GM19372 (cell line): ENCODE measurements at regions not wholly inside any gene's neighbourhood (a gene's known extent, or its start where the extent isn't known, plus 50 kb on each side); places are given as distances from the start of the nearest gene placed in this dataset.

Experiments
- ATAC-seq: cut with Tn5 transposase; IDR thresholded peaks from one replicate; pipeline ENCODE4 v1.9.1; 2021; ENCODE audit warnings: mild to moderate bottlenecking, low read depth, moderate library complexity; ENCODE audit not compliant: unreplicated experiment

DNA sequence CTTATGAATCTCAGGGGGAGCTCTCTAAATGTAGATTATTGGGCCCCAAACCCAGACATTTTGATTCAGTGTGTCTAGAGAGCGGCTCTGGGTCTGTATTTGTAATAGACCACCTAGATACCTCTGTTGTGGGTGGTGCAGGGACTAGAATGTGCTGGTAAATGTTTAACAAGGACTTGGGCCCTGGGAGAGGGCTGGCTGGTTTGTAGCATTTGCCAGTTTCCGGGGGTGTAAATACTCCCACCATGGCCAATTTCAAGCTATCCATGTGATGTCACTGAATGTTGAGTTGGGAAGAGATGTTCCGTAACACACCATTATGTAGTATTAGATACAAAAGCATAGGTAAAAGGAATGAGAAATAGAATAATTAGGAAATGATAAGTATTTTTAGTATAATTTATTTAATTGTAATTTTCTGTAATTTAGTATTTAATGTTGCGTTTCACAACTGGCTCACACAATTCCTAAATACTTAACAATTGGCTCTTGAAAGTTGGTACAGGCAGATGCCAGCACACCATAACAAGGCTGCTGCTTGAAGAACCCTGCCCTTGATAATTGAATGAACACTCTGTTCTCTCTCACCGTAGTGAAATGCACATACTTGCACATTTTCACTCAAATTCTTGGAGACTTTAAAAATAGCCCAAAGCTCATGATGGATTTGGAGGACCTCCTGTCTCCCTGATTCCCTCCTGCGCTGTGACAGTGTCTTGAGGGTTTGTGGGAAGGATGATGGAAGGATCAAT, 359.2 kb upstream of the PROK2 start:
- no peak for ATAC-seq

DNA sequence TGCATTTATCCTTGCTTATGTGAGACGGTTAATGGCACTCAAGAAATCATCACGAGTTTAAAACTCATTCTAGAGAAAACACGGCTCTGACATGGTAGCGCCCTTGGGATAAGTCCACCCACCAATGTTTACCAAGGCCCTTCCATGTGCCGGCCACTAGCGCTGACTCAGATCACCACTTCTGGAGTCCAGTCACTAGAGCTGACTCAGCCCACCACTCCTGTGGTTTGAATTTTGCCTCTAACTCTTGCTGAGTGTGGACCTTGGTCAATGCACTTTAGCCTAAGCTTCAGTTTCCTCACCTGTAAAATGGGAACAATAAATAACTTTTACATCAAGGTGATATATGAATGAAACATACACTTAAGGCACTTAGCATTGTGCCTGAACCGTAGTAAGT, 358.4 kb upstream of the PROK2 start:
- no peak for ATAC-seq

DNA sequence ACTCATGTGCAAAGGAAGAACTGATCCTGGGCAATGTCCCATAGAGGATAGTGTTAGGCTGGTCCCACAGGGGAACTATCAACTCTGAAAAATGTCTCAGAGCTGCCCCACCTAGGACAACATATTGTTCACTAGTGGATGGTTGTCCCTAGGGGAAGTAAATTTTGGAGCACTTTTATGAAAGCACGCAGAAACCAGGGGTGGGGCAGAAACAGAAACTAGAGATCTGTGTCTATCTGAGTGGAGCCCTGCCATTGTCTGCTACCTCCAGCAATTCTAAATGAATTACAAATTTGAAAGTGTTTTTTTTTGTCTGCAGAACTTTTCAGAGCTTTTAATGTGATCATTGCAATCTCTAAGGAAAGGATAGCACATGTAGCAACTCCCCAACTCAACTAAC, 357.1 kb upstream of the PROK2 start:
- no peak for ATAC-seq

DNA sequence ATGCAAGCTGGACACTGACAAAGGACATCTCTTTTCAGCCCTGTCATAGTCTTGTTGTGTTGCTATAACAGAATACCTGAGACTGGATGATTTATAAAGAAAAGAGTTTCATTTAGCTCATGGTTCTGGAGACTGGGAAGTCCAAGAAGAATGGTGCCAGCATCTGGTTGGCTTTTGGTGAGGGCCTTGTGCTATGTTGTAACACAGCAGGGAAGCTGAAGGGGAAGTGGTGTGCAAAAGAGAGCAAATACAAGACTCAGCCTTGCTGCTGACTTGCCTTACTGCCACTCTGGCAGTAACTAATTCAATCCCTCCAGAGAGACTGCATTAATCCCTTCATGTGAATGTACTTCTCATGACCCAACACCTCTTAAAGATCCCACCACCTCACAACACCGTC, 356.3 kb upstream of the PROK2 start:
- no peak for ATAC-seq

DNA sequence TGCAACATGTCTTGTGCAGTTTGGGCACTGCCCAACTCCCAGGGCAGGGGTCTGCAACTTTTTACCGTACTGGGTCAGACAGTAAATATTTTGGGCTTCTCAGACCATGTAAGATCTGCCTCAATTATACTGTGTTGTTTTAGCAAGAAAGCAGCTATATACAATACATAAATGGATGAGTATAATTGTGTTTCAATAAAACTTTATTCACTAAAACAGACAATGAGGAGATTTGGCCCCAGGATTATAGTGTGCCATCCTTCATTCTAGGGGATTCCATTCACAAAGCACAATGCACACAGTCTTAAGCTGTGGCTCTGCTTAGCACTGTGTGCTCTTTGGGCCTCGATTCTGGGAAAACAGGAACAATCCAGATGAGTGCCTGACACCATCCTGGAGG, 354.4 kb upstream of the PROK2 start:
- no peak for ATAC-seq

DNA sequence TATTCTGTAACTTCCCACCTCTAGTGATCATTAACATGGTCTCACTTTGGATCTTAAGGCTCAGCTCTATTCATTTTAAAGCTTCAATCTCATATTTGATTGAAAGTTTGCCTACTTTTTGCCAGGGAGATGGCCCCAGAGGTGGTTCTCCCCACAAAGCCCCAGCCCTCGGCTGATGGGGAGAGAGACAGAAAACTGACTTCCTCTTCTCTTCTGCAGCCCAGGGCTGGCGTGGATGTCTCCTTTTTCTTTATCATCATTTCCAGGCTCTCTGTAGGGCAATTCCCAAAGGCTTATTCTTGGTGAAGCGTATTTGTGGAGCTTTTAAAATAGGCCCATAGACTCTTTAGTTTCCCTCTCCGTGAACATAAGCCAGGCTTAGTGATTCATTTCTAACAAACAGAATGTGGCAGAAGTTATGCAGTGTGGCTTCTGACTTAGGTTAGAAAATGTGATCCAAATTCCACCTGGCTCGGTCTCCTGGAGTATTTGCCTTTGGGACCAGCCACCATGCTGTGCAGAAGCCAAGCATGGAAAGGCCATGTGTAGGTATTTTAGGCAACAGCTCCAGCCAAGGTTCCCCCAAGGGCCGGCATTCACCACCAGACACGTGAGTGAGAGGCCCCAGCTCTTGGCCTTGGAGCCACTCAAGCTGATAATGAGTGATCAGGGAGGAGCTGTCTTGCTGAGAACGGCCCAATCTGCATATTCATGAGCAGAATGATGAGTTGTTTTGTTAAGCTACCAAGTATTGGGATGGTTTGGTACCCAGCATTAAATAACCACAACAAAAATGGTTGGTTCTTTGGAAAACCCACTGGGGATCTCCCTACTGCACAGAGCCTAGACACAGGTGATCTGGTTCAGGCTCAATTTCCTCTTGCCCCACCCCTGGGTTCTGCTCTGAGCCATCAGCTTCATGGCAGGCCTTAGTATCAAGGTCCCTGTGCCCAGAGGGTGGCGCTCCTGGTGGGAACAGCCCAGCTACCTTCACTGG, 353.2 kb upstream of the PROK2 start:
- no peak for ATAC-seq

DNA sequence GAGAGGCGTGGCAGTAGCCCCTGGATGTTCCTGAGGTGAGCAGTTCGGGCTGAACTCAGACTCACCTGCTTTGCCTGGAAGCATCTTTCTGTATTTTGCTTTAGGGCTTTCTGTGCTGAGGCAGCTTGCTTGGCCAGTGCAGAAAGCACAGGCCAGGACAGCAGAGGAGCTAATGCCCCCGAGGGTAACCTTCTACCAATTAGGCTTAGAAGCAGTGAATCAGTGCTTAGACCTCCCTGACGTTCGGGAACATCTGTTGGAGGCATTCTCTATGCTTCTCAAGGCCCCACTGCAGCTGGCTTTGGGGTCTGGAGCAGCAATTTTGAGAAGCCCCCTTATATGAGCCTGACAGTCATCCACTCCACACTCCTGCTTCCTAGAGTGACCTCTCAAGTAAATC, 350.7 kb upstream of the PROK2 start:
- no peak for ATAC-seq

DNA sequence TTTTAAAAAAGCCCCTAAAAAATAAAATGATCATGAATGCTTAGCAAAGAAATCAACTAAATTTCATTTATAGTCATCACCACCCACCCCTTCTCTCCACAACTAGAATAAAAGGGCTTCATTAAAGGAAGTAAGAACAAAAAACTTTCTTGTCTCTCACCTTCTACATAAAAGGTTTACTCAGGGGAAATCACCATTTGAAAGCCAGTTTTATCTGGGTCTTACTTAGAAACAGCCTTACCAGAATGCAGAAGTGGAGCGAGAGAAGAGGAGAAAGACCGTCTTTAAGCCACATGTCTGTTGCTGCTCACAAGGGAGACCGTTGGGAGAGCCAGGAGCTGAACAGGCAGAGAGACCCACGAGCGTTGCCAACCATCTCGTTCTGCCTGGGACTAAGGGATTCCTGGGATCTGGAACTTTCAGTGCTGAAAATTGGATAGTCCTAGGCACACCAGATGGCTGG, 350.1 kb upstream of the PROK2 start:
- ATAC-seq: peak; percentile 77

DNA sequence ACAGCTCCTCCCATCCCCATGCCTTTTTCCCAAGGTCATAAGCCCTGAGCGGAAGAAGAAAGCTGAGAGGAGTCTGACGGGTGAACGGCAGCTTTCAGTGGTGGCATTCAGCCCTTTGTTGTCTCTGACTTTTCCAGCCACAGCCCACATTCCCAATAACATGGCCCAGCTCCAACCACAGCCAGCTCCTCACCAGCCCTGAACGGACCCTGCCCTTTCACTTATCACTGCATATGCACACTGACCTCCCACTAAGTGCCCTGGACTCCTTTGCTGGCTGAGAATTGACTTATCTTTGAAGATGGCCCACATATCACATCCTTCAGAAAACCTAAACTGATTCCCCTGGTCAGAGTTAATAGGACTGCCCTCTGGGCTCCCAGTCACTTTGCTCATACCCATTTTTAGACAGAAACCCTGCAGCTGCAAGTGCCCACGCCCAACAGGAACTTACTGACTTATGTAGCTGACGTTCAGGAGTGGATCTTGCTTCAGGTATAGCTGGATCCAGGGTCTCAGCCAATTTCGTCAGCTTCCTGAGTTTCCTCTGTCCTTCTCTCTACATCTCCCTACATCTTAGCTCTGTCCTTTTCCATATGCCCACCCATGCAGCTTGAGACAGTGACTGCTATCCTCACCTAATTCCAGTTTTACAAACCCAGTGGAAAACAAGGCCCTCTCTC, 348.5 kb upstream of the PROK2 start:
- no peak for ATAC-seq

DNA sequence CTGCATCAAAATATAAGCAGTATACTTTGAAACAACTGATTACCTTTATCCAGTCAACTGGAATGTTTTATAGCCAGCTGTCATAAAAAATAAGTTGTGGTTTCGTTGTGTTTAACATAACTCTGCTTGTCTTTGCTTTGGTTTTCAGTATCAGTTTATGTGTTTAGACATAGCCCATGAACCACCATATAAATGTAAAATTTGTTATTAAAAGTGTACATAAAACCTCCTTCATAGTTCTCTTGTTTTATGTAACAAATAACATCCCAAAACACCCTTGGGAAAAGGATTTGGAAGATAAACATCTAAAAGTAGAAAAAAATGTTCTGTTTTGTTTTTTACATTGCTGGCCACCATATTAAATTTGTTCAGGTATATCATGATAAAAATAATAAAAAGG, 347.0 kb upstream of the PROK2 start:
- ATAC-seq: no peak

DNA sequence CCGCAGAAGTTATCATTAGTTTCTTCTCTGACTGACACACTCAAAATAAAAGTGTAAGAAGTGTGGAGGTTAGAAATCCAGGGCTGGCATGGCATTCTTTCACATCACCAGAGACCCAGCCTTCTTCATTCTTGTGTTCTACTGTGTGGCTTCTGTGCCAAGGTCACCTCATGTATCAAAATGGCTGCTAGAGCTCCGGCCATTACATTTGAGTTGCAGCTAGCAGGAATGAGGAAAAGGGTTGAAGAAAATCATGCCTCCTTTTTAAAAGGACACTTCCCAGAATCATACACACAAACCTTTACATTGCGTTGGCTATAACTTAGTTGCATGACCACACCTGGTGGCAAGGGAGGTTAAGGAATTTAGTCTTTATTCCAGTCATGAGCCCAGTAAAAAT, 345.6 kb upstream of the PROK2 start:
- ATAC-seq: no peak

DNA sequence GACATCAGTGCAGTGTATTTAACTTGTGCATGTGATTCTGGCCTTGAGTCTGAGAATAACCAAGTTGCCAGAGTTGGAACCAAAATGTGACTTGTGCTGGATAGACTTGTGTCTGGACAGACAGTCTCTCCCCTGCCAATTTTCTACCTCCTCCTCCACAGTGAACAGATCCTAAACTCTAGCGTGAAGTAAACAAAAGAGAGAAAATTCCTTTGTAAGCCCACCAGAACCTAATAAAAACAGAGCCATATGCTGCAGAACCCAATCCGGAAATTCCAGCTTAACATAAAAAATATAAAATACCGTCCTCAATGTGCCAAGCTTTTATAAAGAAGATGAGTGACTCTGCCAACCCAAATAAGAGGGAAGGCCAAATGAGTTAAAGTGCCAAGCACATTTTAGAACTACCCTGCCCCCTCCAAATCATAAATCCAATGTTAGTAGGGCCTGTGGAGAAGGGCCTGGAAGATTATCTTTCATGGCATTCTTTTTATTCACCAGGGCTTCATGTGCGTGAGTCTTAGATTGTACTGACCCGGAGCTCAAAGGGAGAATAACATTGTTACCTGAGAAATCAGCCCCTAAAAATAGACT, 344.6 kb upstream of the PROK2 start:
- no peak for ATAC-seq

DNA sequence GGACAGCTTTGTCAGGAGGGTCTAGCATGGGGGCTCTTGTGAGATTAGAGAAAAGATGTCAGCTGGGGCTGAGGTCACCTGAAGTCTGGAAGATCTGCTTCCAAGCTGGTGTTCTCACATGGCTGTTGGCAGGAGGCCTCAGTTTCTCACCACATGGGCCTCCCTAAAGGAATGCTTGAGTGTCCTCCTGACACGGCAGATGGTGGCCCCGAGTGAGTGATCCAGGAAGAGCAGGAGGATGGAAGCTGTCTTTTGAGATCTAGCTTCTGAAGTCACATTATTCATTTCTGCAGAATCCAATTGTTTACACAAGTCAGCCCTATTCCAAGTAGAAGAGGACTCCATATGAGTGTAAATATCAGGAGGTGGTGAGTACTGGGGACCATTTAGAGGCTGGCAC, 344.0 kb upstream of the PROK2 start:
- ATAC-seq: no peak

DNA sequence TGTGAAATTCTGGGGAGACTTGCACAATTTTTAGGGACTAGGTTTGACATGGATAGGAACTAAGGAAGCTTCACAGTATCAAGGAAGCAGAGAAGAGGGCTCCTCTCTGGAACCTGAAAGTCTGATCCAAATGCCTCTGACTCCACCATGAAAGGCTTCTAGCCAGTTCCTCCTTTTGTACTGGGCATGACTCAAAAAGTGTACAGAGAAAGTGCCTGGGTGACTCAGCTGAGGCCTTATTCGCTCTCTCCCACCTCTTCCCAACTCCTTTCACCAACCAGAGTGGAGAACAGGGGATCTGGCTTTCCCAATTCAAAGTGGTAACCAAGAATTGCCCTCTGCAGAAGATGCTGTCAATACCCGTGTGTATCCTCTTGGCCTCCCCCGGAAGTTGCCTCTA, 342.9 kb upstream of the PROK2 start:
- no peak for ATAC-seq

DNA sequence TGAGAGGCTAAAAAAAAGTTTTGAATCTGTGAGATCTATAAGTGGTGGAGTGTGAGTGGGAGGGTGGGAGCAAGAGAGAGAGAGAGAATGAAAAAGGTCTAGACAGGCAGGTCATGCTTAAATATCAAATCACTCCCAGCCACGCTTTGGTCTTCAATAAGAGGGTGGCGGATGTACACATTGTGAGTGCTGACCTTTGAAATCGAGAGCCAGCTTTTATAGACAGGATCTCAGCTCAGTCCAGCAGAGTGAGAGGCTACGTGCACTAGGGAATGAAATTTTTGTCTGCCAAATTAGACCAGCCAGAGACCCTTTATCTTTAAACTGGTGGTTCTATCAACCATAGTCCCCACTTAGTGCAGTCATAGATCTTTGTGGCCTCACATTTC, 342.3 kb upstream of the PROK2 start:
- ATAC-seq: no peak

DNA sequence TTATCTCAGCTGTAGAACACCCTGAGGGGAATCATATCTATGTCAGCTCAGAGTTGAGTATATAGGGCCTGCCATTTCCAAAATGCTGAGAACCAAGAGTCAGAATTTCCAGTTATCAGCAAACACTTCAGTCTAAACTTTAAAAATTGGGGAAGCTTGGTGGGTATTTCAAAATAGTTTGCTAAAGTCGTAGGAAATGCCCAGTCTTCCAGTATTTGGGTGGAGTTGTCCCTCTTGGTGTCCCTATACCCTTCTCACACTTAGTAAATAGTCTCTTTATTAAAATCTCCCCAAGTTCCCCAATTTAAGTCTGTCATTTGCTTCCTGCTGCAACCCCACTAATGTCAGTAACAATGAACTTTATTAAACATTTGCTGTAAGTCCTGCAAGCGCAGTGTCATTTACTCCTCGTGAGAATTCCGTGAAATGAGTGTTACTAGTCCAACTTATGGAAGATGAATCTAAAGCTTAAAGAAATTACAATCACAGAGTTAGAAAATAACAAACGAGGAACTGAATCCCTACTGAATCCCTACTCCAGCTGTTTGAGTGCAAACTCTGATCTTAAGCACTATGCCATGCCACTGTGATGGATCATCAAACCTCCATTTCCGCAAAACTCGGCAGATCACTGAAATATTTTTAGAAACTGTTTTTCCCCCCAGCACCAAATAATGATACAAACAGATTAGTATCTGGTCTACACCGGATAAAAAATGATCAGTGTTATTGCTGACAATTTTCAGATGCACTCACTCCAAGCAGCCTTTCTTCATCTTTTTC, 341.7 kb upstream of the PROK2 start:
- ATAC-seq: no peak

DNA sequence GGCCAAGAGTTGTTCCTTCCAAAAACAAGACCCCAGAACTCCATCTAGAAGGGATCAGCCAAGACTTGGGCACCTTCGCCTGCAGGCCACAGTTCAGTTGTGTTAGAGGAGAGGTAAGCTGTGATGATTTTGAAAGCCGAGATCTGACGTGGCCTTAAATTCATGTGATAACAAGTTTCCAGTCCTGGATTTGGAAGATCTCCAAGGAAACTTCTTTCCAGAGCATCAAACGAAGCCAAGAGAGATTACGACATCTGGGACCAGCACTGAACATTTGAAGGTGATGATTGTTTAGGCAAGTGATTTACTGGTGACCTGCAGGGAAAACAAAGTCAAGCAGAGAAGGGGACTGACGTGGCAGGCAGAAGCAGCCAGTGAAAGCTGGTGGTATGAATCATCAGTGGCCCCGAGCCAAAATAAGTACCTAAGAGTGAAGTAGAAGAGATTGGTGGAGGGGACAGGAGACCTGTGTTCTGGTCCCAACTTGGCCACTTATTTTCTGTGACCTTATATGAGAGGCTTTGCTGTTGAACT, 339.0 kb upstream of the PROK2 start:
- ATAC-seq: no peak

DNA sequence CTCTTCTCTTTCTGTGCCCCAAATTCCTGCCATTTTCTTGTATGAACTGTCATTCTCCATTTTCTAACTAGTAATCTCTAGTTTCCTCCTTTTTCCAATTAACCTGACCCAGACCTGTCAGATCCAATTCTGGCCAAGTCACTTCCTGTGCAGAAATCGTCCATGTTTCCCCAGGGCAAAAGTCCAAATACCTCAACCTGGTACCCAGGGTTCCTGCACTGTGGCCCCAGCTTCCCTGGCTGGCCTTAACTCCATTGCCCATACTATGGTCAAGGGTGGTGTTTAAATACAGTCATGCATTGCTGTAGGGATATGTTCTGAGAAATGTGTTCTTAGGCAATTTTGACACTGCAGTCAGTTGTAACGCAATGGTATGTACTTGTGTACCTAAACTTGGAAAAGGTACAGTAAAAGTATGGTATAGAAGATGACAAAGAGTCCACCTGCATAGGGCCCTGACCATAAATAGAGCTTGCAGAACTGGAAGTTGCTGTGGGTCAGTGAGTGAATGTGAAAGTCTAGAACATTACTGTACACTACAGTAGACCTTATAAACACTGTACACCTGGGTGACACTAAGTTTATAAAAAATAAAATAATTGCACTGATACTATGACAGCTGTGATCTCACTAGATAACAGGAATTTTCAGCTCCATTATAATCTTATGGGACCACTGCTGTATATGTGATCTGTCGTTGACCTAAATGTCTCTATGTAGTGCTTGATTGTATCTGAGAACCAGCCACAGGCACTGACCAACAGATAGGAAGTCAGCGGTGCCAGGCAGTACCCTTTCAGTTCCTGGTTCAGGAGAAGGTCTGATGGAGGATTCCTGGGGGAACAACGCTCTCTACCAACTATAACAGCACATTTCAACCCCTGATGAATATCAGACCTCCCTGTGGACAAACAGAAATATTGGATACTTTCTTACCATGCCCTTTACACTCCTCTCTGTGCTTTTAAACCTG, 336.1 kb upstream of the PROK2 start:
- peak; percentile 85 for ATAC-seq

DNA sequence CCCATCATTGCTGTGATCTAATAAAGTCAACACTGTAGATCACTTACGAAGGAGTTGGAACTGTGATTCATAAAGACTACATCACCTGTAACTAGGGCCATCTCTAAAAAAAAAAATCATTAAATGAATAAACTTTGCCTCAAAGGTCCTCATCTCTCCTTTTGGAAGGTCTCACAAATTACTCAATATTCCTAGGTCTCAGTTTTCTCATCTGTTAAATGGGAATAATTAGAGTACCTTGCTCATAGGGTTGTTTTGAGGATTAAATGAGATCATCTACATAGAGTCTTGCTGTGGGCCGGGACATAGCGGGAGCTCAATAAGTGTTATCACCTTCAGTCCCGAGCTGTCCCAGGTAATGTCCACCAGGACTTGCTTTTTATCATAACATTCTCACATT, 335.1 kb upstream of the PROK2 start:
- ATAC-seq: no peak
